PFSK-1 (cell line): ENCODE measurements at regions not wholly inside any gene's neighbourhood (a gene's known extent, or its start where the extent isn't known, plus 50 kb on each side); places are given as distances from the start of the nearest gene placed in this dataset.

Source experiments
- POLR2AphosphoS5 ChIP-seq: IDR thresholded peaks from 2 replicates; pipeline ENCODE4 v1.6.1; 2012; ENCODE audit warnings: low read depth, mild to moderate bottlenecking, control low read depth, low read length, moderate library complexity
- SIN3A ChIP-seq: IDR thresholded peaks from 2 replicates; pipeline ENCODE4 v1.6.1; 2012; ENCODE audit warnings: mild to moderate bottlenecking, low read length, moderate library complexity, borderline replicate concordance; ENCODE audit not compliant: insufficient read depth
- TF ChIP-seq, protein P1 (sequence below), 2 experiments: IDR thresholded peaks; 2 replicates each; pipeline versions ENCODE4 v1.6.1 to v1.8.0; 2011 to 2012; ENCODE audit warnings: low read depth in 2 of 2, low read length in 2 of 2, control low read depth in 1 of 2, inconsistent platforms in 1 of 2, mild to moderate bottlenecking in 1 of 2, moderate library complexity in 1 of 2; ENCODE audit not compliant: insufficient read depth in 1 of 2

DNA sequence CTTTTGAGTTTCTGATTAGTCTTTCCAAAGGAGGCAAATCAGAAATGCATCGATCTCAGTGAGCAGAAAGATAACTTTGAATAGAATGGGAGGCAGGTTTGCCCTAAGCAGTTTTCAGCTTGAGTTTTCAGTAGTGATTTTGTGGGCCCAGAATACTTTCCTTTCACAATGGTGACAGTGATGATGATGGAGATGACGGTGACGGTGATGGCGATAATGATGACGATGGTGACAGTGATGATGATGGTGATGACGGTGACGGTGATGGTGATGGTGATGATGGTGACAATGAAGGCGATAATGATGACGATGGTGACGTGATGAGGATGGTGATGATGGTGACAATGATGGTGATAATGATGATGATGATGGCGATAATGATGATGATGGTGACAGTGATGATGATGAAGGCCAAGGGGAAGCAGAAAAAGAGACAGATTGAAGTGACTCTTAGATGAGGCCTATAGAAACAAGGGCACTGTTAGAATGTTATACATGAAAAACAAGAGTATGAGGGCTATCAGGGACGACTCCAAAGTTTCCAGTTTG is 153.4 kb upstream of the B3GAT1 start:
- TF ChIP-seq, protein P1, sequence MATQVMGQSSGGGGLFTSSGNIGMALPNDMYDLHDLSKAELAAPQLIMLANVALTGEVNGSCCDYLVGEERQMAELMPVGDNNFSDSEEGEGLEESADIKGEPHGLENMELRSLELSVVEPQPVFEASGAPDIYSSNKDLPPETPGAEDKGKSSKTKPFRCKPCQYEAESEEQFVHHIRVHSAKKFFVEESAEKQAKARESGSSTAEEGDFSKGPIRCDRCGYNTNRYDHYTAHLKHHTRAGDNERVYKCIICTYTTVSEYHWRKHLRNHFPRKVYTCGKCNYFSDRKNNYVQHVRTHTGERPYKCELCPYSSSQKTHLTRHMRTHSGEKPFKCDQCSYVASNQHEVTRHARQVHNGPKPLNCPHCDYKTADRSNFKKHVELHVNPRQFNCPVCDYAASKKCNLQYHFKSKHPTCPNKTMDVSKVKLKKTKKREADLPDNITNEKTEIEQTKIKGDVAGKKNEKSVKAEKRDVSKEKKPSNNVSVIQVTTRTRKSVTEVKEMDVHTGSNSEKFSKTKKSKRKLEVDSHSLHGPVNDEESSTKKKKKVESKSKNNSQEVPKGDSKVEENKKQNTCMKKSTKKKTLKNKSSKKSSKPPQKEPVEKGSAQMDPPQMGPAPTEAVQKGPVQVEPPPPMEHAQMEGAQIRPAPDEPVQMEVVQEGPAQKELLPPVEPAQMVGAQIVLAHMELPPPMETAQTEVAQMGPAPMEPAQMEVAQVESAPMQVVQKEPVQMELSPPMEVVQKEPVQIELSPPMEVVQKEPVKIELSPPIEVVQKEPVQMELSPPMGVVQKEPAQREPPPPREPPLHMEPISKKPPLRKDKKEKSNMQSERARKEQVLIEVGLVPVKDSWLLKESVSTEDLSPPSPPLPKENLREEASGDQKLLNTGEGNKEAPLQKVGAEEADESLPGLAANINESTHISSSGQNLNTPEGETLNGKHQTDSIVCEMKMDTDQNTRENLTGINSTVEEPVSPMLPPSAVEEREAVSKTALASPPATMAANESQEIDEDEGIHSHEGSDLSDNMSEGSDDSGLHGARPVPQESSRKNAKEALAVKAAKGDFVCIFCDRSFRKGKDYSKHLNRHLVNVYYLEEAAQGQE (IDR thresholded peaks at IDR 0.05; ENCODE audit: insufficient read depth in 1 of 2, low read depth in 2 of 2, low read length in 2 of 2): no peak
- TF ChIP-seq POLR2AphosphoS5 (no peak), SIN3A (no peak)
